HG02970 (cell line): ENCODE measurements at regions not wholly inside any gene's neighbourhood (a gene's known extent, or its start where the extent isn't known, plus 50 kb on each side); places are given as distances from the start of the nearest gene placed in this dataset.
"Not testable (repeated sequence)": the region's sequence is repeated elsewhere in the genome, so short reads cannot be mapped to it uniquely, and the experiment has no call there.

ENCODE experiments used
- ATAC-seq: cut with Tn5 transposase; IDR thresholded peaks from one replicate; pipeline ENCODE4 v1.9.1; 2021; ENCODE audit warnings: mild to moderate bottlenecking, moderate library complexity, moderate number of reproducible peaks; ENCODE audit not compliant: unreplicated experiment, low FRiP score

GRCh38 chr5:6117212-6117611 lies 261.1 kb downstream of the MED10 start:
- no peak for ATAC-seq

- ATAC-seq, result no peak
Observed at GRCh38 chr5:6115852-6116251, 262.5 kb downstream of the MED10 start.

GRCh38 chr5:6112538-6112937 lies 265.8 kb downstream of the MED10 start:
- ATAC-seq, result no peak

- ATAC-seq, result no peak
Observed at GRCh38 chr5:6112125-6112524, 266.2 kb downstream of the MED10 start.

- ATAC-seq, result no peak
Observed at GRCh38 chr5:6111131-6111530, 267.2 kb downstream of the MED10 start.

GRCh38 chr5:6110441-6111005 lies 267.8 kb downstream of the MED10 start:
- ATAC-seq, result no peak

- no peak for ATAC-seq
Observed at GRCh38 chr5:6108981-6109825, 269.1 kb downstream of the MED10 start.

- no peak for ATAC-seq
Observed at GRCh38 chr5:6108540-6108848, 269.9 kb downstream of the MED10 start.

GRCh38 chr5:6107675-6108539 lies 270.4 kb downstream of the MED10 start:
- ATAC-seq, result no peak

- ATAC-seq, result no peak
Observed at GRCh38 chr5:6106756-6107155, 271.6 kb downstream of the MED10 start.

- no peak for ATAC-seq
Observed at GRCh38 chr5:6105320-6105719, 273.0 kb downstream of the MED10 start.

GRCh38 chr5:6096101-6096500 lies 282.2 kb downstream of the MED10 start:
- ATAC-seq, result no peak

GRCh38 chr5:6094180-6094579 lies 284.2 kb downstream of the MED10 start:
- ATAC-seq, result not testable (repeated sequence)

GRCh38 chr5:6090838-6091237 lies 287.5 kb downstream of the MED10 start:
- ATAC-seq, result no peak

- no peak for ATAC-seq
Observed at GRCh38 chr5:6090079-6090654, 288.2 kb downstream of the MED10 start.

- ATAC-seq, result no peak
Observed at GRCh38 chr5:6088706-6089105, 289.6 kb downstream of the MED10 start.

GRCh38 chr5:6087576-6087975 lies 290.8 kb downstream of the MED10 start:
- ATAC-seq, result no peak

- ATAC-seq, result no peak
Observed at GRCh38 chr5:6086871-6087270, 291.5 kb downstream of the MED10 start.

GRCh38 chr5:6085341-6085860 lies 292.9 kb downstream of the MED10 start:
- no peak for ATAC-seq

- ATAC-seq, result no peak
Observed at GRCh38 chr5:6084836-6085235, 293.5 kb downstream of the MED10 start.

GRCh38 chr5:6084376-6084775 lies 294.0 kb downstream of the MED10 start:
- ATAC-seq, result no peak
